WTC11 (cell line): ENCODE measurements at regions not wholly inside any gene's neighbourhood (a gene's known extent, or its start where the extent isn't known, plus 50 kb on each side); places are given as distances from the start of the nearest gene placed in this dataset.
"Not testable (repeated sequence)": the region's sequence is repeated elsewhere in the genome, so short reads cannot be mapped to it uniquely, and the experiment has no call there.

Source experiments
- ATF1 ChIP-seq: sonication (generic); formaldehyde crosslinking; IDR thresholded peaks from 2 replicates; pipeline ENCODE4 v1.8.1; 2023; ENCODE audit warnings: mild to moderate bottlenecking, moderate library complexity, missing genetic modification reagents
- JUN ChIP-seq: sonication (generic); formaldehyde crosslinking; IDR thresholded peaks from 2 replicates; pipeline ENCODE4 v1.8.0; 2023; ENCODE audit warnings: mild to moderate bottlenecking, missing genetic modification reagents
- NFE2L1 ChIP-seq: sonication (generic); formaldehyde crosslinking; IDR thresholded peaks from 2 replicates; pipeline ENCODE4 v1.8.1; 2023; ENCODE audit warnings: missing genetic modification reagents
- TEAD4 ChIP-seq: sonication (generic); formaldehyde crosslinking; IDR thresholded peaks from 2 replicates; pipeline ENCODE4 v1.8.0; 2022; ENCODE audit warnings: mild to moderate bottlenecking, missing genetic modification reagents
- TF ChIP-seq, protein P1 (sequence below): fragments of 200-600 bp; IDR thresholded peaks from 2 replicates; pipeline ENCODE4 v1.8.0; 2022; ENCODE audit warnings: antibody characterized with exemption

DNA sequence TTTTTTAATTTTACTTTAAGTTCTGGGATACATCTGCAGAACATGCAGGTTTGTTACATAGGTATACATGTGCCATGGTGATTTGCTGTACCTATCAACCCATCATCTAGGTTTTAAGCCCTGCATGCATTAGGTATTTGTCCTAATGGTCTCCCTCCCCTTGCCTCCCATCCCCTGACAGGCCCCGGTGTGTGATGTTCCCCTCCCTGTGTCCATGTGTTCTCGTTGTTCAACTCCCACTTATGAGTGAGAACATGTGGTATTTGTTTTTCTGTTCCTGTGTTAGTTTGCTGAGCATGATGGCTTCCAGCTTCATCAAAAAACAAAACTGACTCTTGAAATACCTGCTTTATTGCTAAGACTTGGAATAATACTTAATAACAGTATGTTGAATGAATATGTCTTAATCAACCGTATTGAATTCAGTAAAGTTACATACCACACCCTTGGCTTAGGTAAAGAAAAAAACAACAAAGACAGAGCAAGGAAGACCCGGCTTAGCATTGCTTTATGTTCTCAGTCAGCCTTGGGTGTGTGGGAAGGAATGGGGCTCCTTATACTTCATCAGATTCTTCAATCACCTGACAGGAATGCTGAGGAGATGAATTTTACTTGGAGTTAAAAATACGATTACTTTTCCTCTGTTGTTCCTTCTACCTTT is 141.3 kb downstream of the TMEM200A start:
- TF ChIP-seq NFE2L1; ATF1 (CRISPR knock-in tag); JUN; TEAD4 (CRISPR knock-in tag): not testable (repeated sequence)
- TF ChIP-seq, protein P1, sequence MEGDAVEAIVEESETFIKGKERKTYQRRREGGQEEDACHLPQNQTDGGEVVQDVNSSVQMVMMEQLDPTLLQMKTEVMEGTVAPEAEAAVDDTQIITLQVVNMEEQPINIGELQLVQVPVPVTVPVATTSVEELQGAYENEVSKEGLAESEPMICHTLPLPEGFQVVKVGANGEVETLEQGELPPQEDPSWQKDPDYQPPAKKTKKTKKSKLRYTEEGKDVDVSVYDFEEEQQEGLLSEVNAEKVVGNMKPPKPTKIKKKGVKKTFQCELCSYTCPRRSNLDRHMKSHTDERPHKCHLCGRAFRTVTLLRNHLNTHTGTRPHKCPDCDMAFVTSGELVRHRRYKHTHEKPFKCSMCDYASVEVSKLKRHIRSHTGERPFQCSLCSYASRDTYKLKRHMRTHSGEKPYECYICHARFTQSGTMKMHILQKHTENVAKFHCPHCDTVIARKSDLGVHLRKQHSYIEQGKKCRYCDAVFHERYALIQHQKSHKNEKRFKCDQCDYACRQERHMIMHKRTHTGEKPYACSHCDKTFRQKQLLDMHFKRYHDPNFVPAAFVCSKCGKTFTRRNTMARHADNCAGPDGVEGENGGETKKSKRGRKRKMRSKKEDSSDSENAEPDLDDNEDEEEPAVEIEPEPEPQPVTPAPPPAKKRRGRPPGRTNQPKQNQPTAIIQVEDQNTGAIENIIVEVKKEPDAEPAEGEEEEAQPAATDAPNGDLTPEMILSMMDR, result not testable (repeated sequence)
